ENCODE measurements at regions not wholly inside any gene's neighbourhood (a gene's known extent, or its start where the extent isn't known, plus 50 kb on each side); places are given as distances from the start of the nearest gene placed in this dataset.
A peak's percentile ranks its signal among the peaks of the same experiment; 100 is the strongest.

- Histone ChIP-seq H2AK5ac (ENCODE audit: insufficient read length, low read length) (no peak overlapping the region), H3K4me1 (ENCODE audit: insufficient read depth, low read length) (no peaks in the 10 kb centered on the region), H4K5ac (ENCODE audit: insufficient read length, low read depth, low read length) (no peak overlapping the region), H3T11ph (ENCODE audit: low read length) (no peak overlapping the region), H3K4me2 (ENCODE audit: insufficient read depth, insufficient read length, low read length) (no peak overlapping the region), H3K4ac (ENCODE audit: low read depth, low read length) (no peak overlapping the region), H4K8ac (replicated peaks; ENCODE audit: insufficient read length, low read depth, low read length) (no peak overlapping the region), H4K20me1 (ENCODE audit: control insufficient read depth, insufficient read depth, insufficient read length) (no peaks in the 10 kb centered on the region), H2BK15ac (ENCODE audit: low read depth, low read length) (no peak overlapping the region), H2AFZ (ENCODE audit: low read length) (no peak overlapping the region), H3K9me3 (ENCODE audit: control insufficient read depth, low read depth, low read length) (no peaks in the 10 kb centered on the region), H3K23me2 (ENCODE audit: insufficient read length, low read depth, low read length, poor library complexity, severe bottlenecking) (no peaks in the 10 kb centered on the region), H2BK120ac (ENCODE audit: low read depth, low read length, poor library complexity, severe bottlenecking) (no peak overlapping the region), H4K91ac (ENCODE audit: insufficient read length, low read depth, low read length) (no peak overlapping the region), H3K27ac (ENCODE audit: insufficient read length, low read depth, low read length) (no peak overlapping the region), H3K79me2 (ENCODE audit: insufficient read depth, low read length) (no peaks in the 10 kb centered on the region), H2BK12ac (ENCODE audit: insufficient read length, low read depth, low read length) (no peak overlapping the region), H3K18ac (ENCODE audit: insufficient read length, low read depth, low read length) (no peak overlapping the region), H2BK5ac (ENCODE audit: insufficient read length, low read length) (no peak overlapping the region), H3K9ac (ENCODE audit: extremely low read depth, insufficient read length, low read length) (no peak overlapping the region), H3K23ac (ENCODE audit: insufficient read length, low read depth, low read length) (no peak overlapping the region), H3K14ac (ENCODE audit: insufficient read depth, low read length) (no peak overlapping the region), H3K56ac (ENCODE audit: insufficient read length, low read depth, low read length) (no peak overlapping the region), H3K79me1 (ENCODE audit: insufficient read depth, low read depth, low read length, poor library complexity, severe bottlenecking) (no peaks in the 10 kb centered on the region), H2BK20ac (ENCODE audit: low read depth, low read length, poor library complexity, severe bottlenecking) (no peak overlapping the region), H3K27me3 (ENCODE audit: insufficient read depth, low read length) (no peaks in the 10 kb centered on the region)
- no peak for DNase-seq
- Mint-ChIP-seq H3K36me3 (ENCODE audit: insufficient read depth in 1 of 3, low read depth in 3 of 3) (no peaks in the 10 kb centered on the region), H3K27me3 (ENCODE audit: low read depth) (no peaks in the 10 kb centered on the region; the same call in none of the 2 replicates), H3K4me1 (peaks cover 3 to 4% of the 10 kb centered on the region in 2 experiments; a peak in 2 of 4 replicates), H3K4me3 (no peak overlapping the region), H3K9me3 (no peaks in the 10 kb centered on the region; a peak in 1 of 5 replicates), H3K27ac (peak overlapping the region in 1 of 3 experiments; percentile 37; a peak in 1 of 7 replicates)
- WGBS (ENCODE audit: extremely low coverage, insufficient read length, low lambda C conversion rate) = no CpG with 5 or more reads among the region's 4 CpGs
- TF ChIP-seq CTCF (conservative IDR thresholded peaks at IDR 0.05) = no peak
Measured at GRCh38 chr11:80103142-80103859, 662.5 kb upstream of the TENM4 start.

Measured in H9 (cell line).